ENCODE measurements at regions not wholly inside any gene's neighbourhood (a gene's known extent, or its start where the extent isn't known, plus 50 kb on each side); places are given as distances from the start of the nearest gene placed in this dataset.
"Not testable (repeated sequence)": the region's sequence is repeated elsewhere in the genome, so short reads cannot be mapped to it uniquely, and the experiment has no call there.

- DNase-seq = peak; percentile 11 to 13
Observed at GRCh38 chr2:163182764-163183354, 344.3 kb upstream of the KCNH7 start.

- DNase-seq = no peak
Observed at GRCh38 chr2:163177592-163177991, 339.0 kb upstream of the KCNH7 start.

- no peak for DNase-seq
Observed at GRCh38 chr2:163175294-163175693, 336.7 kb upstream of the KCNH7 start.

- DNase-seq = no peak
Observed at GRCh38 chr2:163173591-163173990, 335.0 kb upstream of the KCNH7 start.

- DNase-seq = no peak
Observed at GRCh38 chr2:163171786-163172530, 333.4 kb upstream of the KCNH7 start.

GRCh38 chr2:163157891-163158496 is 319.4 kb upstream of the KCNH7 start:
- DNase-seq = peak in 1 of 2 donors; percentile 8

GRCh38 chr2:163157411-163157810 is 318.8 kb upstream of the KCNH7 start:
- no peak for DNase-seq

DNA sequence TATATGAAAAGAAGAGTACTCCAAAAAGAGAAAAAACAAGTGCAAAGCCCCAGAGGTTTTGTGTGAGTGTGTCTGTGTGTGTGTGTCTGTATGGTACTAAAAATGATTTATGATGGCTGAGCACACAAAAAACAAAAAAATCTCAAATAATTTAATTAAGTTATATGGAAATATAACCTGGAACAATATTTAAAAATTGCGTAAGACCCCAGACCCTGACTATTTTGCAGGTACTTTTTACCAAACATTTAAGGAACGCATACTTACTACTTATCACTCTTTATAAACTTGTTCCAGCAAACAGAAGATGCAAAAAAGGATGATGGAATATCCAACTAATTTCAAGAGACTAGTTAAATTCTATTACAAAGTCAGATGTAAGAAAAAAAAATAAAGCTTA is 317.4 kb upstream of the KCNH7 start:
- no peak for DNase-seq

GRCh38 chr2:163155279-163155883 is 316.8 kb upstream of the KCNH7 start:
- peak; percentile 10 to 49 for DNase-seq

GRCh38 chr2:163142618-163143017 is 304.1 kb upstream of the KCNH7 start:
- no peak for DNase-seq

DNA sequence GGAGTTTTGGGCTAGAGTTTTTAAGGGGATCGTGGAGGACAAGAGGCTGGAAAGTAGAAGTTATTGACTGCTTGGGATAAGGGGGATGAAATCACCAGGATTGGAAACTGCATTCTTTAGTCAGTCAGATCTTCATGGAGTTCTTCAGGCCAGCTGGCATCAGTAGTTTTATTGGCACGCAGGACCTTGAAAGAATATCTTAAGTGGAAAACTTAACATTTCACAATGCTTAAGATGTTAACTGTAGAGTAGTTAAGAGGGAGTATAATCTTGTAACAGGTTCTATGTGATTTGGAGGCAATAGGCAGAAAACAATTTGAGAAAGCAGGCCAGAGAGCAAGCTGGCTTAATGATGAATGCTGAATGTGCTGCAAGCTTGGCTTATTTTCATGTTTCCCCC is 300.4 kb upstream of the KCNH7 start:
- DNase-seq = no peak

- no peak for DNase-seq
Observed at GRCh38 chr2:163135256-163135655, 296.7 kb upstream of the KCNH7 start.

DNA sequence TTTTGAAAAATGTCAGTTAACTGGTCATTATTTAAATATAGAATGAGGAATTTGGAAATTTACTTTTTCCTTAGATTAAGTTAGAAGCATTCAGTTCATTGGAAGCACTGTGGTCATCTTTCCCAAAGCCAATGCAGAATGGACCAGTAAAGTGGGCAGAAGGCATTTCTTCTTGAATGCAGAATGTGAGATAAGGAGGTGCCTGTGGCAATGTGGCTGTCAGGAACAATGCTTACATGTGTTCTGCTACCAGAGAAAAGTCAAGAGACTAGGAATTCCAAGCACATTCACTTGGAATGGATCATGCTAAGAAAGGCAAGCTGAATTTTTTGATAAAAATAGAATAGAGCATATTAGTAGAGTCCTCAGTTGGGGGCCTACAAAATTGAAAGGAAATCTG is 295.0 kb upstream of the KCNH7 start:
- no peak for DNase-seq

- peak in 1 of 2 donors; percentile 3 for DNase-seq
Observed at GRCh38 chr2:163132850-163133249, 294.3 kb upstream of the KCNH7 start.

GRCh38 chr2:163132207-163132606 is 293.6 kb upstream of the KCNH7 start:
- DNase-seq = not testable (repeated sequence)

DNA sequence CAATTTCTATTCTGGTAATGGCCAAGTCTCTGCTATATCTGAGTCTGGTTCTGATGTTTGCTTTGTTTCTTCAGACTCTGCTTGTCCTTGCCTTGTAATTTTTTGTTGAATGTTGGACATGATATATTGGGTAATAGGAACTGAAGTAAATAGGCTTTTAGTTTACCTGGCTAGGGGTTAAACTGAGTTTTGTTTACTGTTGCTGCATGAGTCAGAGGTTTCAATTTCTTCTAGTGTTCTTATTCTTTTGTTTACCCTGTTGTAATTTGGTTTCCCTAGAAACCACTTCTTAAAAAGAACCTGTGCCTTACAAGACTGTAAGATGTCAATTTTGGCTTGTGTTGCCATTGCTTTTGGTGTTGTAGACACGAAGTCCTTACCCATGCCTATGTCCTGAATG is 285.0 kb upstream of the KCNH7 start:
- DNase-seq = no peak

- DNase-seq = no peak
Observed at GRCh38 chr2:163122257-163122656, 283.7 kb upstream of the KCNH7 start.

DNA sequence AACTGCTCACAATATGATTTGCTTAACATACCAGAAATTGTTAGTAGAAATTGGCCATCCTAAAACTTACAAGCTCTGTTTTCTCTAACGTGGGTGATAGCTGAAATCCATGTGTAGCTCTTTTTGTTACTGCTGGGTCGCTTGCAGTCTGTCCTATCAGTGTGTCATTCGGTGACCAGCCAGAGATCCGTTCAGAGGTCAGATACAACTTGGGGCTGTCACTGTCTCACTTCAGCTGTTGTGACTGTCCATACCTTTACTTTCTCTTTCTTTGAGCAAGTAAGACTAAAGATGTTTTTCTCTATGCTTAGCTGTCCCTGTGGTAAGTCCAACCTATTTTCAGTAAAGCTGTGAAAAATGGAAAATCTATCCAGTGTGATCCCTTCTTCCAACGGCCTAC is 282.9 kb upstream of the KCNH7 start:
- DNase-seq = no peak

GRCh38 chr2:163119966-163120365 is 281.4 kb upstream of the KCNH7 start:
- no peak for DNase-seq

GRCh38 chr2:163086940-163087339 is 248.4 kb upstream of the KCNH7 start:
- DNase-seq = no peak

- not testable (repeated sequence) for DNase-seq
Observed at GRCh38 chr2:163085366-163086024, 246.9 kb upstream of the KCNH7 start.

DNA sequence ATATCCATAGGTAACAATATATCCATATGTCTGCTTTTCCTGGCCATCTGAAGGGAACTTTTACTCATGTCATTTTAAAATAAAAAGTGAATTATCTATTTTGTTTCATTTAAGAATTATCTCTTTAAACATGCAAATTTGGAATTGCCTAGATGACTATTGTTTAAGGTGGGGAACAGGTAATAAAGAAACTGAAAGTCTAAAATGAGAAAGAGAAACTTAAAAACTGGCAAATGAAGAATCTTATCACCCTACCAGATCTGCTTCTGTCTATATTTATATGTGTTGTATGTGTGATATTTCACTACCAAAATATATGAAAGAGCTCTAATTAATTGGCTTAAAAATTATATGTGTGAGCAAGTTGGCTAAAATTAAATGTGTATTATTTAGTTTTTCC is 243.2 kb upstream of the KCNH7 start:
- DNase-seq = no peak

DNA sequence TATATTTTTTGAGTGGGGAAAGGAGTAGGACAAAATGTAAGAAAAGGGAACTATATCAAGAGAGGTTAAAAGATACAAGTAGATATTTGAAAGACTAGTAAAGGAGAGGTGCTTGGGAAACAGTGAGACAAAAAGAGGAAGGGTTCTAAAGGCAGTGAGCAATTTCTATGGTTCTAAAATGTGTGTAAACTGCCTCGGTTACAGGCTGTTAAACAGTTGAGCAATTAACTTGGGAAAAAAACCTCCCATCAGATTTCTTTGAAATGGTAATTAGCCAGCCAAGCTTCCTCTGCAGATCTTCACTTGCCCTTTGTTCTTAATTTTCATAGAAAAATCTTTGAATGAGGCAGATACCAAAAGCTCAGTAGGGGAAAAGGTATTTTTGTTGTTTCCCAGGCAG is 238.7 kb upstream of the KCNH7 start:
- DNase-seq = no peak
